Occipital lobe (tissue), 1 donor: ENCODE measurements at regions not wholly inside any gene's neighbourhood (a gene's known extent, or its start where the extent isn't known, plus 50 kb on each side); places are given as distances from the start of the nearest gene placed in this dataset.
"Not testable (repeated sequence)": the region's sequence is repeated elsewhere in the genome, so short reads cannot be mapped to it uniquely, and the experiment has no call there.

Experiments used
- DNase-seq: peaks from one replicate; lab custom pipeline; 2025; lab: John Stamatoyannopoulos, UW

DNA sequence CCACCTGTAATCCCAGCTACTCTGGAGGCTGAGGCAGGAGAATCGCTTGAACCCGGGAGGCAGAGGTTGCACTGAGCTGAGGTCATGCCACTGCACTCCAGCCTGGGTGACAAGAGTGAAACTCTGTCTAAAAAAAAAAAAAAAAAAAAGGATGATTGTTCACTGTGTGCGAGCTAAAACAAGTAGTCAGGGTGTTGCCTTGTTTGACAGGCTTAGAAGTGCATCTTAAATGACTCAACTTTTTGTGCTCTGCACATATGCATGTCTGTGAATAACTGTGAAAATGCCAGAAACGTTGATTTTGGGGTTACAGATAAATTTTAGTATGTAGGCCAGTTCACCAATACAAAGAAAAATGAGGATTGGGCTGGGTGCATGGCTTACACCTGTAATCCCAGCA is 534.9 kb downstream of the XYLT1 start:
- DNase-seq: not testable (repeated sequence)

DNA sequence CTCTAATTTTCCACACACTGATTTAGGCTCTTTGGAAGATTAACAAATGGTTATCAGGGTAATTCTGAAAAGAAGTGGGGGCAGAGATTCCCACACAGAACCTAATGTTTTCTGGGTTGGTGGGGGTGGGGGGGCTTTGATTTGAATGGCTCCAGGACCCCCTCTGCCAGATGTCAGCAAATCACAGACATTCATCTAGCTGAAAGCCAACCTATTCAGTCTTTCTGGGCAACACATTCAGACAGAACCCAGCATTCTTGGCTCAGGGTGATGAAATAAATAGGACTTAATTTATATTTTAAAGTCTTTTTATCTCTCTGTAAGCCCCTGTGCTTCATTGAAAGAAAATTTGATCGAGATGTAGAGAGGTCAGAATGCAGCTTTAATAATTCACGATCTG is 533.2 kb downstream of the XYLT1 start:
- DNase-seq: no peak

DNA sequence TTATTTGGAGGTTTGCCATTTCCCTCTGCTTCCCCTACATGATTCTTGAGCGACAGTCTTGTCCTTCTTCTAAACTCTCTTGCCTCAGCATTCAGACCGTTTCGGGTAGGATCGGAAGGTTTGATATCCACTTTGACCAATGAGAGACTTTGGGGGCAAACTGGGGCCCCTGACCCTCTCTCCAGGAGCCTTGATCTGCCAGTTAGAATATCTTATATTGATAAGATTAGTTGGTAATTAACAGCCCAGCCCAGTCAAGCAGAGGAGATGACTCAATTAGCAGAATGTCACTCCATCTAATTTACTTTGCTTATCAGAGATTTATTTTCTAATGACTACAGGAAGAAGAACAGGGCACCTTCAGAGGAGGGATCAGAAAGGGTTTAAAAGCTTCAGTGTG is 532.8 kb downstream of the XYLT1 start:
- no peak for DNase-seq

DNA sequence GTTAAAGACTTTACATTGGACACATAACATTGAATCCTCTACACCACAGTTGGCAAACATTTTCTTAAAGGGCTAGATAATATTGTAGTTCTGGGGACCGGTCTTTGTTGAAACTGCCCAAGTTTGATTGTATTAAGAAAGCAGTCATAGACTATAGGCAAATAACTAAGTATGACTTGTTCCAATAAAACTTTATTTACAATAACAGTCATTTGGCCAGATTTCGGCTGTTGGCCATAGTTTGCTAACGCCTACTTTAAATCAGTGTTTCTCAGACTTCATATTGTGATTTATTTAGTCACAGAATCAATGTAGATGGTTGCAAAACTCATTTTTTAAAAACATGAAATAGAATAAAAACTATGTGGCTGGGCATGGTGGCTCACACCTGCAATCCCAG is 531.8 kb downstream of the XYLT1 start:
- DNase-seq: no peak

DNA sequence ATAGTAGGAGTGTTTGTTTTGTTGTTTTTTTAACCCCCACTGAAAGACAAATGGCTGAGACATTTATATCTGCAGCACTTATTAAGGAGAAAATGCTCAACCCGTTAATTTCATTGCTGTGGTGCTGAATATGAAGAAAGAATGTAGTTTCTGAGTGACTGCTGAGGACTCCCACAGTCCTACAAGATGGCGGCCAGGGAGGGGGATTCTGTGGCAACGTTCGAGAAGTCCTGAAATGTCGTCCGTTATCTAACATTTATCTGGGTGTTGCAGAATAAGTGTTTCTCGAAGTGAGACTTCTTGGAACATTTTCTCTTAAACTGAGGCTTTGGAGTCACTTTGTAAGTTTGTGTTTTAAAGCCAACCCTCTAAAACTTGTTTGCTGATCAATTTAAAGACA is 530.4 kb downstream of the XYLT1 start:
- DNase-seq: no peak

DNA sequence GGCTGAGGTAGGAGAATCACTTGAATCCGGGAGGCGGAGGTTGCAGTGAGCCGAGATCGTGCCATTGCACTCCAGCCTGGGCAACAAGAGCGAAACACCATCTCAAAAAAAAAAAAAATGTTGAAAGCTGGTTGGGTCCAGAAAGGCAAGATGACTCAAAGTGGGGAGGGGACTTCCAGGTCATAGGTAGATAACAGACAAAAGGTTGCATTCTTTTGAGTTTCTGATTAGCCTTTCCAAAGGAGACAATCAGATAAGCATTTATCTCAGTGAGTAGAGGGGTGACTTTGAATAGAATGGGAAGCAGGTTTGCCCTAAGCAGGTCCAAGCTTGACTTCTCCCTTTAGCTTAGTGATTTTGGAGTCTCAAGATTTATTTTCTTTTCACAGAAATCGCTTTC is 527.9 kb downstream of the XYLT1 start:
- DNase-seq: not testable (repeated sequence)

DNA sequence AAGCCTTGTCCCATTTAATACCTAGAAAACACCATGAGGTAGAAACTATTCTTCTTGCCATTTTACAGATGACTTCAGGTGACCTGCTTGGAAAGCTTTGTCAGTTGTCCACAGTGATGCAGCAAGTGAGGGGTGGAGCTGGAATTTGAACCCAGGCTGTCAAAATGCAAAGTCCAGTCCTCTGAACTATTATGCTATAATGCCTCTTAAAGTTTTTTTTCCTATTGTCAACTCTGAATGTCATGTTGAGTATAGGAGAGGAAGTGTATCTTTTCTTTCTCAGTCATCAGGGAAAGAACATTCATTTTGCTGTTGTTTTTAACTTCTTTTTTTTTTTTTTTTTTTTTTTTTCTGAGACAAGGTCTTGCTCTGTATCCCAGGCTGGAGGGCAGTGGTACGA is 525.6 kb downstream of the XYLT1 start:
- no peak for DNase-seq

DNA sequence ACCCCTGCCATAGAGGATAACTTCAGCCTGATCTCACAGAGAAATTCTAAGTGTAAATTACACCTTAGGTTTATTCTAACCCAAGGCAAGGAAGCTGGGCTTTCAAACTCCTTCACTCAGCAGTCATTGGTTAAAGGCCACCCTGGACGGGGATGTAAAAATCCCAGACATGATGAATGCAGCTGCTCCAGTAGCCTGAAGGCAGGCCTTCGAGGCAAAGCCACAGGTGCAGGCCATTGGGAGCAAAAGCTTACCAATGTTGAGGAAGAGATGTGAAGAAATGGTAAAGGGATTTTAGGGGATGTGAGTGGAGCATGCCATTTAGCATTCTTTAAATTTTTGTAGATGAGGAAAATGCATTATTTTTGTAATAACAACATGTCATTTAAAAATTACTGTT is 514.4 kb downstream of the XYLT1 start:
- DNase-seq: no peak

DNA sequence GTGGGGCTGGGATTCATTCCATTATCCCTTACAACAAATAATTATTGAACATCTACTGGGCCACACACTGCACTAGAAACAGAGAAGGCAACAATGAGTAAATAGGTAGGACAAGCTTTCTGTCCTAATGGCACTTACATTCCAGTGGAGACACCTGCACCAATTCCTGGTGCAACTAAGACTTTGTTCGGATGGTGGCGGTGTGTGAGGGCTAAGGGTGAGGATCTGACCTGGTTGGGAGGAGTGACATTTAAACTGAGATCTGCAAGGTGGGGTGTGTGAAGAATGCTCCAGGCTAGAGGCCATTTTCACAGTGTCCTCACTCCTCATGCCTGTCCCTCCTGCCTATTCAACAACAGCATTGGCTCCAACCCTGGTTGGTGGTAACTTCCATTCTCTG is 510.0 kb downstream of the XYLT1 start:
- no peak for DNase-seq

DNA sequence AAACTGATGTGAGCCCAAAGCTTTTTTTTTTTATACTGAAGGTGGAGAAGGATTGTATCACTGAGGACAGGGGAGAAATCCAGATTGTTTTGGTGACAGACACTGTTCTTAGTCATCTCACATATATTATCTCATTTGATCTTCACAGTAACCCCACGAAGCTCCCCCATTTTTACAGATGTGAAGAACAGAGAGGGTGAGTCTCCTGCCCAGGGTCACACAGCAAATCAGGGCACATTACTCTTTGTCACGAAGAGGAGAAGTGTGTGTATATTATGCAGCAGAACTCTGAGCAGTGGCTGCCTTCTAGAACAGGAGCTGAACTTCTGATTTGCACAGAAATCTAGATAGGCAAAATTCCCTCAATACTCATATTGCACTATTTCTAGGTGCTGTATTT is 504.3 kb downstream of the XYLT1 start:
- no peak for DNase-seq

DNA sequence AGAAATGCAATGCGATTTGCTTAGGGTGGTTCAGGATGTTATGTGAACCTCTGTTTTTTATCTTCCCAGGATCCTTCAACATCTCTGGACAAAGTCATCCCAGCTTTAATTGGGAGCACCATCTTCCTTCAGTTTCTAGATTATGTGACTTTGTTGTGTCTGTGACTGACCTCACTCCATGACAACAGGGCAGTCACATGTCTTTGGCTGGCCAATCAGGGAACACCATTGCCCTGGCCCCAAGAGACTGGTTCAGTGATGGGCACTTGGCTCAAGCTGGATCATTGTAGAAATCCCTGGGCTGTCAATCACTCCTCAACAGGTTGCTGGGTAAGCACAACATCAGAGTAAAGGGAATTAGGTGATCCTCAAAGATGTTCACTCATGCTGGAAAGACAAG is 499.7 kb downstream of the XYLT1 start:
- DNase-seq: no peak

DNA sequence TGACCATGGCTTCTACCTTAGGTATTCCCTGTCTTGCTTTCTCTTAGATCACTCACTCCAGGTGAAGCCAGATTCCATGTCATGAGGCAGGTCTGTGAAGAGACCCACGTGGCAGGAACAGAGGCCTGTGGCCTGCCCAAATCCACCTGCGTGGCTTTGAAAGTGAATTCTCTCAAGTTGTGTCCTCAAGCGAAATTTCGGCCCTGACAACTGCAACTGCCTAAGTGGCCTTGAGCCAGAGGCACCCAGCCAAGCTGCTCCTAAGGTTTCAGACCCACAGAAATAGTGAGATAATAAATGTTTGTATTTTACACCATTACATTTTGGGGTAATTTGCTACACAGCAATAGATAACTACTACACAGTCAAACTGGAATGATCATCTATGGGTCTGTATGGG is 497.9 kb downstream of the XYLT1 start:
- no peak for DNase-seq

DNA sequence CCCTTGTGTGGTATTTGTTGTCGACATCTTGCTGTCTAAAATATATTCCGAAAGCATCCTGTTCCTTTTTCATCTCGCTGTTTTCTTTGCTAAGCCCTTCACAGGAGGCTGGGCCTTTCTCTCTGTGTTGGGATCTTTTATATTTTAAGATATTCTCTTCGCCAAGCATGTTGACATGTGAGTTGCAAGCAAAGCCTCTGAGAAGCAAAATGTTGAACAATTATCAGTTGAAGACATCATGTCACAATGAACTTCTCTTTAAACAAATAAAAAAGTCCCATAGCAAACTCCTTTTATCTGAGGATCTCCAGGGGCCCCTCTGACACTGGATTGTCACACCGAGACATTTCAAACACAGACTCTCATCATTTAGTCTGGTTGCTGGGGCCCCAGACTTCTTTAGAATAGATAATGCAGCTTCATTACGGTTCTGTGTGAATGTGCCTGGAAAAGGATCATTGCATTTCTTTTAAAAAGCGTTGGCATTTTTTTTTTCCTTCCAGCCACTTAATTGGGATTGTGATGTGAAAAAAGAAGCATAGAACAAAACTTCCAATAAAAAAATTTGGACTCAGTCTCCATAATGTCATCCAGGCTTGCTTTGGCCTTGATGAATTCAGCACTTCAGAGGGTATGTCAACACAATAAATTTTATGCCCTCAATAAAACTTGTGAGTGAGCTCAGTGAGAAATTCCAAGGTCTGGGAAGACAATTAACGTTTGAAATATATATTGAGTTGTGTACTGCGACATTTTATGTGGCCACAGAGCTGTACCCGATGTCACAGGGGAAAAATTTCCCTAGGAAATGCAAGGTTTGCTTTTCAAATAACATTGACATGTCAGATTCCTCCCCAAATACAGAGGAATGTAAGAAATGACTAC is 496.8 kb downstream of the XYLT1 start:
- DNase-seq: no peak

DNA sequence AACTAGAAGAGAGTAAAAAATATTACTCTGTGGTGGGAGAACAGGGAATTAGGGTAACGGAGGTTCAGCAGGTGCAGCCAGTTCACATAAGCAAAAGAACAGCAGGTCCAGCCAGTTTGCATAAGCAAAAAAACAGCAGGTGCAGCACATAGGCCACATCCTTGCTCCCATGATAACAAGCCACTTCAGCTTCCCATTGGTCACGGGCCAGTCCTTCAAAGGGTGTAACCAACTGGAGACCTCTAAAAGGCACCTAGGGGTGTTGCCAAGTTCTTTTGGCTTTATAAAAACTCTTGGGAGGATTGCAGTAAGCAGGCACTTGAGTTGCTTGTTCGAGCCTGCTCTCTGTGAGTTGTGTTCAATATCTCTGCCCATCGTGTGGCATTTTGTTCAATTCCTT is 488.1 kb downstream of the XYLT1 start:
- no peak for DNase-seq

DNA sequence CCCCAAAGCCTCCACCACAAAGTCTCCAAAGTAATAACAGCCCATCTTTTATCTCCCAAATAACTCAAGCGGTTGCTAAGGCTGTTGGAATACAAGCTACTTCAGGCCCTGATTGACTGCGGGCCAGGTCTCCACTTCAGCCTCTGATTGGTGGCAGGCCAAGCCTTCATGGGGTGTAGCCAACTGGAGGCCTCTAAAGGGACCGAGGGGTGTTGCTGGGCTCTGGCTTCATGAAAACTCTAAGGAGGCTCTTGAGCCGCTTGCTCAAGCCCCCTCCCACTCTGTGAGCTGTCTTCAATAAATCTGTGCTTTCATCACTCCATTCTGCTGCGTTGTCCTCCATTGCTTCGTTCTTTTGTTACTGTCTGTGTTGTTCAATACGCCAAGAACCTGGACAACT is 487.2 kb downstream of the XYLT1 start:
- DNase-seq: no peak

DNA sequence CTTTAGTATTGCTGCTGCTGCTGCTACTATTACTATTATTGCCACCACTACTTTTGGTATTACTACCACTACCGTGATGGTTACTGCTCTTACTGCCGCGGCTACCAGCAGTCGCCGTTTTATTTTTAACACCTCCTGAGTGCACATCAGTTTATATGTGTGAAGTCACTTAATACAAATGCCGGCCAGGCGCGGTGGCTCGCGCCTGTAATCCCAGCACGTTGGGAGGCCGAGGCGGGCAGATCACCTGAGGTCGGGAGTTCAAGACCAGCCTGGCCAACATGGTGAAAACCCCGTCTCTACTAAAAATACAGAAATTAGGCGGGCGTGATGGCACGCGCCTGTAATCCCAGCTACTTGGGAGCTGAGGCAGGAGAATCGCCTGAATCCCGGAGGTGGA is 486.7 kb downstream of the XYLT1 start:
- not testable (repeated sequence) for DNase-seq

DNA sequence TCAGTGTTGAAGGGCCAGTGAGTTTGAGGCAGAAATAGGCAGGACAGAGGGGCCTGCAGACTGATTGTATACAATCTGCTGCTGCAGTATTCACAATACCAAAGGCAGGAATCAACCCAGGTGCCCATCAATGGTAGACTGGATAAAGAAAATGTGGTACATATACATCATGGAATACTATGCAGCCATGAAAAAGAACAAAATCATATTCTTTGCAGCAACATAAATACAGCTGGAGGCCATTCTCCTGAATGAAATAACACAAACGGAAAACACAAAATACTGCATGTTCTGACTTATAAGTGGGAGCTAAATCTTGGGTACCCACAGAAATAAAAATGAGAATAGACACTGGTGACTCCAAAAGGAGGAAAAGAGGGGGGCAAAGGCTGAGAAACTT is 485.1 kb downstream of the XYLT1 start:
- DNase-seq: no peak

DNA sequence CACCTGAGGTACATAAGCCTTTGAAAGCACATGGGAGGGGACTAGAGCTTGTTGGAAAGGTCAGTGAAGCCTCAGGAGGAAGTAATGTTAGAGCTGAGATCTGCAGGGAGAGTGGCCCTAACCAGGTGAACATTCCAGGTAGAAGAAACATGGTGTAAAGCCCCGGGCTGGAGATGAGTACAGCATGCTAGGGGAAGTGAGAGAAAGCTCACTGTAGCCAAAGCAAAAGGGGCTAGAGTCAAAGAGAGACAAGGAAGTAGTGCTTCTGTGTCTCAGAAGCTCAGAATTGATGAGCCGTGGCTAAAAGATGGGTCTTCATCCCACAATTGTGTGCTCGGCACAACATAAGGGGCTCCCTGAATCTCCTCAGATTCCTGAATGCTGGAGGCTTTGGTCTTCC is 481.8 kb downstream of the XYLT1 start:
- no peak for DNase-seq

DNA sequence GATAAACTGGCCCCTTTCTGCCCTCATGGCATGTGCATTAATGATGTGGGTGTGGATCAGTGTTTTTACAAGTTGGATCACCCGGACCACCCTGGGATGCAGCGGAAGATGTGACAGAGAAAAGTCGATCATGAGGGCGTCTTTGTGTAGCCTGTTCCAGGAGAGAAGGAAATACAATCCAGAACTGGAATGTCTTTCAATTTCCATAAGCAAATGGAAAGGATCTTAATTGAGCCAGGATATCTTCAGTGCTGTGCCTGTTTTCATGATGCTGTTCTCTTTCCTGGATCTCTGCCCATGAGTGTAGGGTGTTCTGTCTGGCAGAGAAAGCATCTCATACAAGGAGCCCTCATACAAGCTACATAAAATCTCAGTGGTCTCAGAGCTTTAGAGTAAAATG is 481.4 kb downstream of the XYLT1 start:
- DNase-seq: no peak

DNA sequence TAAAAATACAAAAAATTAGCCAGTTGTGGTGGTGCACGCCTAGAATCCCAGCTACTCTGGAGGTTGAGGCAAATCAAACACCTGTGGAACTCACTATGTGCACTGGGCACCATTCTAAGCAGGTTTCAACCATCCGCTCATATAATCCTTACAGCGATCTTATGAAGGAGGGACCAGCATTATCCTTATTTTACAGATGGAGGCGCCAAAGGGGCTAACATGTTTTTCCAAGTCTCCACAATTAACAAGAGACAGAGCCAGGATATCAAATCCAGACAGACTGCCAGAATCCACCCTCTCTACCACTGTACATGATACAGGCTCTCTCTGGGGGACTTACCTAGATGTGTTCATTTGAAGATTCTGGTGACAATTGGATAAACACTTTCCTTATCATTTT is 479.0 kb downstream of the XYLT1 start:
- no peak for DNase-seq

DNA sequence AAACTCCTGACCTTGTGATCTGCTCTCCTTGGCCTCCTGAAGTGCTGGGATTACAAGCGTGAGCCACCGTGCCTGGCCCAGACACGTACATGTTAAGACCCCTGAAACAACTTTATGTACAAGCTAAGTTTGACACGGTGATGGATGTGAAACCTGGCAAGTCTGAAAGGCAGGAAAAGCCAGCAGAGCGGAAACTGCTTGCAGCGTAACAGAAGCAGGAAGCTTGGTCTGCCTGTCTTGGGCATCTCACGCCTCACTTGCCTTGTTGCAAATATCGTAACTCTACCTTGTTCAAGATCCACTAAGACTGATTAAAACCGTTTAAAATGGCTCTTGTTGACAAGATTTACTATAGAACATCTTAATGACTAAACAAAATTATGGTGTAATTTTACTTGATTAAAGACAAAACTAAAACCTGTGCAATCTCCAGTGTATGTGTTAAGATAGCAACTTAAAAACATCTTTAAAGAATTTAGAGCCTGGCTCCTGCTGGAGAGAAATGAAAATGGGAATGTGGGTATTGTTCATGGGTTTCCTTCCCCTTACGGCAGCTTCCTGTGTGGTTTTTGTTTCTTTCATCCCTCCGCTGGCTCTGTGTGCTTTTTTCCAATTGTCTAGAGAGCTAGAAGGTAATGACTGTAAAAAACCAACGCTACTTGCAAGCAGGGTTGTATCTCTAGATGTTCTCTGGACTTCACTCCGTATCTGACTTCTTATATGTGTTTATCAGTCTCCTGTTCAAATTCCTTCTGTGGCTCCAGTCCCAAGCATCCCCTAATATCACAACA is 477.6 kb downstream of the XYLT1 start:
- no peak for DNase-seq

DNA sequence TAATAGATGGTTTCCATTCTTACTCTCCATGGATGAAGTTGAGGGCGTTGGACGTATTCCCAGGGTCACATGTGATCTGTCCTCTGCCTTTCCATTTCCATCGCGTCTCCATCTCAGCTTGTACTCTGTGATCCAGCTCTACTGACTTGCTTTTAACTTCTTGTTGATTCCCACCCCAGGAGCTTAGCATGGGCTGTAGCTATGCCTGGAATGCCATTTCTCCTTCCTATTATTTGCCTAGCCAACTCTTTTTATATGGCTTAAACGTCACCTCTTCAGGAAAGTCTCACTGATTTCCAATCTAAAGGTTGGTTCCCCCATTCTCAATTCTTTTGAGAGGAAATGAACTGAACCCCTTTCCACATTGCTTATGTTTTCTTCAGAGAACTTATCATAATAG is 475.9 kb downstream of the XYLT1 start:
- no peak for DNase-seq

DNA sequence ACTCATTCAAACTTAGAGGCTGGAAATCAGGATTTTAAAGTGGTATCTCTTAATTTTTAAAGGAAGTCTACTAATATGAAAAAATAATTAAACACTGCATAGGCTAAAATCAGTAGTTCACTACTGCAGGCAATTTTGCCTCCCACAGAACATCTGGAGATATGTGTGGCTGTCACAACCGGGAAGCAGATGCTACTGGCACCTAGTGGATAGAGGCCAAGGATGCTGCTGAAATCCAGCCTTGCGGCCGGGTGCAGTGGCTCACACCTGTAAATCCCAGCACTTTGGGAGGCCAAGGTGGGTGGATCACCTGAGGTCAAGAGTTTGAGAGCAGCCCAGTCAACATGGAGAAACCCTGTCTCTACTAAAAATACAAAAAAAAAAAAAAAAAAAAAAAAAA is 473.9 kb downstream of the XYLT1 start:
- DNase-seq: no peak
